ENCODE measurements at regions not wholly inside any gene's neighbourhood (a gene's known extent, or its start where the extent isn't known, plus 50 kb on each side); places are given as distances from the start of the nearest gene placed in this dataset.

DNA sequence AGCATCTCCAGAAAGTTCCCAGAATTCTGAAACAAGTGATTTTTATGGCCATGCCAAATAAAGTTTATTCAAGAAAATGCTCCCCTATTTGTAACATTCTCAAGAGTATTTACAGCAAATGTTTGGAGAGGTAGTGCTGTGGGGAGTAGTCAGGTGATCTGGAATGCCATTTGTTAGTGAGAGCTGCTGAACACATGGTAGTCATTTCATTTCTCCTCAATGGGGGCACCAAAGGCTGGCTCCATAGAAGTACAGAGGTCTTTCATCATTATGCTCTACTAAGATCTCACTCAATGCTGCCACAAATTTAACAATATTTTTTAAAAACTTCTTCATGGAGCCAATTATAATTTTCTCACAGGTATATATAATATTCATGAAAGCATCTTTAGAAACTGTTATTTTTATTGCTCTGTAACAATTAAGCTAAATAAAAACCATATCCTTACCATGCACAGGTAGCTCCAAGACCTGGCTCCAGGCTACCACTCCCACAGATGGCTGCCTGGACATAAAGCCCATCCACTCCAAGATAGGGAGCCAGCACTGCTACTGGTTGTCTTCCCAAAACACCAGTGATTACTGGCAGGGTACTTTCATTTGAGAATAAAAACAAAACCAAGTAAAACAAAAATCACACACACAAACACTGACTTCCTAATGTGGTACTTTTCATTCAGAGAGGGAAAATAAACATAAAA lies 200.8 kb downstream of the PLK2 start:
- in situ Hi-C loops (cut with HindIII; ENCODE audit: low pct_unique_long_range_greater_than_20kb, low sequenced_read_pairs) = no loop called here
- DNase-seq (ENCODE audit: low read depth in 1 of 2, low spot score in 1 of 2) = no peak
- no peak for TF ChIP-seq JUND (IDR thresholded peaks at IDR 0.05; ENCODE audit: low read depth)

GRCh38 chr5:58255970-58256369 lies 203.9 kb downstream of the PLK2 start:
- in situ Hi-C loops (cut with HindIII; ENCODE audit: low pct_unique_long_range_greater_than_20kb, low sequenced_read_pairs) = no loop called here
- no peak for TF ChIP-seq JUND (IDR thresholded peaks at IDR 0.05; ENCODE audit: low read depth)
- DNase-seq (ENCODE audit: low read depth in 1 of 2, low spot score in 1 of 2) = no peak

DNA sequence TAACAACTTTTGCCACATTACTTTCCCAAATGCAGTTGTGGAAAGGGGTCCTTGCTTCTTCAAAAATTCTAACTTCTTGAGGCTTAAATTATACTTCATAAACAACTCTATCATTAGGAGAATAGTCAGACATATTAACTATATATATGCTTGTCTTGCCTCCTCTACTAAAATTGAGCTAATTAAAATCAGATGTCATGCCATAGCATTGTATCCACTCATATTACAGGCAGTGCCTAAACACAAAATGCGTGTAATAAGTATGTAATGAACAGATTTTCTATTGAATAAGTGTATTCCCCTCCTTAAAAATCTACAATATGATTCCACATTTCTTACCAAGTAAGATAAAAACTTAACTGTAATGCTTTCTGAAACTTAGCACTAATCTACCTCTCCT lies 204.5 kb downstream of the PLK2 start:
- no peak for TF ChIP-seq JUND (IDR thresholded peaks at IDR 0.05; ENCODE audit: low read depth)

DNA sequence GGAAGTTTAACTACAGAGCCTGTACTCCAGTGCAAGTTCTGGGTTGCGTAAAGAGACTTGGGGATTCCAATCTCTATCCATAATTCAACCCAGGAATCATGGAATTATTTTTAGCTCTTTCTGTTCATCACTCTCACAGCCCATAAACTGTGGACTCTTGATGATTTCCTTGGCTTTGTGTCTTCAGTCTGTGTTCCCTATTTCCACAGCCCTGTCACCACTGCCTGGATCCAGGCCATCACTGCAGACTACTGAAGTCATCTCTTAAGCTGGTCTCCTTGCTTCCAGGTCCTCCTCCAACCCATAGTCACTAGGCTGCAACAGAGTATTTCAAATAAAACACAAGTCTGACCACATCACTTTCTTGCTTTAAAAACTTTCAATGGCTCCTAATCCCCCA lies 211.7 kb downstream of the PLK2 start:
- in situ Hi-C loops (cut with HindIII; ENCODE audit: low pct_unique_long_range_greater_than_20kb, low sequenced_read_pairs) = no loop called here
- TF ChIP-seq JUND (IDR thresholded peaks at IDR 0.05; ENCODE audit: low read depth) = no peak
- DNase-seq (ENCODE audit: low read depth in 1 of 2, low spot score in 1 of 2) = no peak

More for the DNA sequence above, 204.5 kb downstream of the PLK2 start:
- DNase-seq (ENCODE audit: low read depth in 1 of 2, low spot score in 1 of 2) = no peak
- in situ Hi-C loops (cut with HindIII; ENCODE audit: low pct_unique_long_range_greater_than_20kb, low sequenced_read_pairs) = no loop called here

GRCh38 chr5:58246461-58246944 lies 213.4 kb downstream of the PLK2 start:
- in situ Hi-C loops (cut with HindIII; ENCODE audit: low pct_unique_long_range_greater_than_20kb, low sequenced_read_pairs) = no loop called here
- DNase-seq (ENCODE audit: low read depth in 1 of 2, low spot score in 1 of 2) = no peak
- TF ChIP-seq JUND (IDR thresholded peaks at IDR 0.05; ENCODE audit: low read depth) = no peak

GRCh38 chr5:58245476-58245840 lies 214.4 kb downstream of the PLK2 start:
- in situ Hi-C loops (cut with HindIII; ENCODE audit: low pct_unique_long_range_greater_than_20kb, low sequenced_read_pairs) = no loop called here
- peak in 1 of 2 experiments; percentile 53 for DNase-seq (ENCODE audit: low read depth in 1 of 2, low spot score in 1 of 2)

GRCh38 chr5:58244819-58245475 lies 214.9 kb downstream of the PLK2 start:
- in situ Hi-C loops (cut with HindIII; ENCODE audit: low pct_unique_long_range_greater_than_20kb, low sequenced_read_pairs) = no loop called here
- TF ChIP-seq JUND (IDR thresholded peaks at IDR 0.05; ENCODE audit: low read depth) = no peak

More at GRCh38 chr5:58245476-58245840, 214.4 kb downstream of the PLK2 start:
- TF ChIP-seq JUND (IDR thresholded peaks at IDR 0.05; ENCODE audit: low read depth) = no peak

DNA sequence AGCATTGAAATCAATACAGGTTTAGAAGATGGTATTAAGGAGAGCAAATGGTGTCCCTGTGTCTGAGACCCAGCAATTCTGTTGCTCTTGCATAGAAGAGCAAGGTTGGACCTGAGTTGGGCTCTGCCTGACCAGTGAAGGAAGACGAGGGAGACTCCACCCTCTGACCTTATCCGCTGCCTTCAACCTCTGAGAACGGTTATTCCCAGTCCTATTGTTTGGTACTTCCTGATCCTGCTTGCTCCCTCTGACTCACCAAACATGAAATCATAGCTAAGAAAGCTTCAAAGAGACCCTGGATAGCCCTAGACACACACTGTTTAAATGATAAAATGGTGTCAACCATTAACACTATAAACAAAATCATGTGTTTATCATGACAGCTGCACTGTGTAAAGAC lies 218.5 kb downstream of the PLK2 start:
- no peak for TF ChIP-seq JUND (IDR thresholded peaks at IDR 0.05; ENCODE audit: low read depth)
- in situ Hi-C loops (cut with HindIII; ENCODE audit: low pct_unique_long_range_greater_than_20kb, low sequenced_read_pairs) = no loop called here
- no peak for DNase-seq (ENCODE audit: low read depth in 1 of 2, low spot score in 1 of 2)

More at GRCh38 chr5:58244819-58245475, 214.9 kb downstream of the PLK2 start:
- no peak for DNase-seq (ENCODE audit: low read depth in 1 of 2, low spot score in 1 of 2)

DNA sequence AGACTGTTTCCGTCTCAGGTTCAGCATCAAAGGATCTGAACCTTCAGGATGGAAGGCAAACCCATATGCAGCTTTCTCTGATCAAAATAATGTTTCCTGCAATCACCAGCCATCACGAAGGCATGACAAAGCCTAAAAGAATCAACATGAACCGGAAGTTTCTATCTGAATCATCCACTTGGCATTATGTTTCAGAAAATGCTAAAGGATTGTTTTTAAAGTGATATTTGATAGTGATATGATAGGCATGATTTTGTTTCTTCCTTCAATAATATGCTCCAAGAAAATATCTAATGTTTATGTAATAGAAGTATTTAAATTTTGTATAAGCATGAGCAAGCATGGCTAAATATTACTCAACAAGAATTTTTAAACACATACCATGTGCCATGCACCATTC lies 219.6 kb downstream of the PLK2 start:
- TF ChIP-seq JUND (IDR thresholded peaks at IDR 0.05; ENCODE audit: low read depth) = no peak
- in situ Hi-C loops (cut with HindIII; ENCODE audit: low pct_unique_long_range_greater_than_20kb, low sequenced_read_pairs) = no loop called here
- DNase-seq (ENCODE audit: low read depth in 1 of 2, low spot score in 1 of 2) = no peak

GRCh38 chr5:58239731-58240130 lies 220.2 kb downstream of the PLK2 start:
- DNase-seq (ENCODE audit: low read depth in 1 of 2, low spot score in 1 of 2) = peak in 1 of 2 experiments; percentile 96
- in situ Hi-C loops (cut with HindIII; ENCODE audit: low pct_unique_long_range_greater_than_20kb, low sequenced_read_pairs) = no loop called here
- TF ChIP-seq JUND (IDR thresholded peaks at IDR 0.05; ENCODE audit: low read depth) = no peak

- no peak for DNase-seq (ENCODE audit: low read depth in 1 of 2, low spot score in 1 of 2)
- TF ChIP-seq JUND (IDR thresholded peaks at IDR 0.05; ENCODE audit: low read depth) = no peak
- in situ Hi-C loops (cut with HindIII; ENCODE audit: low pct_unique_long_range_greater_than_20kb, low sequenced_read_pairs) = no loop called here
Measured at GRCh38 chr5:58239045-58239444, 220.8 kb downstream of the PLK2 start.

DNA sequence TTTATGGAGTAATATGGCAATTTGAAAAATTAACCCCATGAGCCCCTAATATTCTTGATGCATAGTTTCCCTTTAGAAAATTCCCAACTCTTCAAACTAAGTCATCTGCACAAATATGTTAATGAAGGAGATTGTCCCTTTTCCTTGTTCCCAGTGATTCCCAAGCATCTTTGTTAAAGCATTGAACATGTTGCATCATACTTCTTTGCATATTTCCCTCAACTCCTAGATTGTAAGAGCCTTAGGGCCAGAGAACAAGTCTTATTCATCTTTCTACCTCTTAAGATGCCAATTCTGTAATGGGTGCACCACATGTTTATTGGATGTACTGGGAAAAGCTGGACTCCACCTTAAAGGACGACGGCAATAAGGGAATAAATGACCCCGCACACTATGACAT lies 223.4 kb downstream of the PLK2 start:
- in situ Hi-C loops (cut with HindIII; ENCODE audit: low pct_unique_long_range_greater_than_20kb, low sequenced_read_pairs) = no loop called here
- DNase-seq (ENCODE audit: low read depth in 1 of 2, low spot score in 1 of 2) = no peak
- no peak for TF ChIP-seq JUND (IDR thresholded peaks at IDR 0.05; ENCODE audit: low read depth)

DNA sequence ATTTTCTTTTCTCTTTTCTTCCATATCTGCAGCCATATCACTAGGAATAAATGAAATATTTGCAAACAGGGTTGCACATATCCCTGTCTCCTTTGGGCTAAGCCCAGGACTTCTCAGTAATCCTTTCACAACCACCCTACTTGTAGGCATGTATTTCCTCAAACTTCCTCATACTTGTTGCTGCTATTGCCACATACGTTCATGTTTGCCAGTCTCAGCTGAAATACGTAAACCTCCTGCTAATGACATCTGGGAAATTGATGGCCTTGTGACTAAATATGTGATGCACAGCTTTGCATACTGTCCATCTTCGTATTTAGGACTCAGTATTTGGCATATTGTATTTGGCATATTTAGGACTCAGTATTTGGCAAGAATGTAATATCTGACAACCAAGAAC lies 224.6 kb downstream of the PLK2 start:
- TF ChIP-seq JUND (IDR thresholded peaks at IDR 0.05; ENCODE audit: low read depth) = no peak
- peak in 1 of 2 experiments; percentile 93 for DNase-seq (ENCODE audit: low read depth in 1 of 2, low spot score in 1 of 2)
- in situ Hi-C loops (cut with HindIII; ENCODE audit: low pct_unique_long_range_greater_than_20kb, low sequenced_read_pairs) = no loop called here

Measured in T47D (cell line).